T1000 (cell line): ENCODE measurements at regions not wholly inside any gene's neighbourhood (a gene's known extent, or its start where the extent isn't known, plus 50 kb on each side); places are given as distances from the start of the nearest gene placed in this dataset.
"Not testable (repeated sequence)": the region's sequence is repeated elsewhere in the genome, so short reads cannot be mapped to it uniquely, and the experiment has no call there.

Experiments
- DNase-seq: peaks from one replicate; lab custom pipeline; 2025; ENCODE audit warnings: mixed read lengths; lab: John Stamatoyannopoulos, UW

DNA sequence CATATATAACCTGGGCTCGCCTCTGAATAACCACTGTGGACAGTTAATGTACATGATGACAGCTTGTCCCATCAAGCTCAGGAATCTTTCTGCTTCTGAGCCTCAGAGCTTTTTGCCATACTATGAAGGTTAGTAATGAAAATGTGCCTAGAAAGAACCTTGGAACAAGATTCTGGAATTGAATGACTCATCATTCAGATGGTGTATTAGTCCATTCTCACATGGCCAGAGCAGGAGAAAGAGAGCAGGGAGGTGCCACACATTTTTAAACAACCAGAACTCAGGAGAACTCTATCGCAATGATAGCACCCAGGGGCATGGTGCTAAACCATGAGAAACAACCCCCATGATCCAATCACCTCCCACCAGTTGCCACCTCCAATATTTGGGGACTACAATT, 542.1 kb downstream of the PRR16 start:
- DNase-seq: no peak

GRCh38 chr5:121008041-121008440, 543.9 kb downstream of the PRR16 start:
- no peak for DNase-seq

DNA sequence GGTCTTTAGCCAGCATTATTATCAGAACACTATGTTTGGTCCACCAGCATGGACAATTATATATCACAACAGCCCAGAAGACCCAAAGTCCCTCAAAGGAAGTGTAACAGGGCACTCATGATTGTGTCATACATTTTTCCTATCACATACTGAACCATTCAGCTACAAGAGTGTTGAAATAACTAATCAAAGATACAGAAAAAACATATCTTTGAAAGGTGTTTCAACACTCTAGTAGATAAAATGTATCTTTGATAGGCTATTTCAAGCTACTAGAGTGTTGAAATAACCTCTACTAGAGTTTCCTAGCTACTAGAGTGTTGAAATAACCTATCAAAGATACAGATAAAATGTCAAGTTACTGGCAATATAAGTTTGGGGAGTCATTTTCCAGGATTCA, 545.0 kb downstream of the PRR16 start:
- no peak for DNase-seq

DNA sequence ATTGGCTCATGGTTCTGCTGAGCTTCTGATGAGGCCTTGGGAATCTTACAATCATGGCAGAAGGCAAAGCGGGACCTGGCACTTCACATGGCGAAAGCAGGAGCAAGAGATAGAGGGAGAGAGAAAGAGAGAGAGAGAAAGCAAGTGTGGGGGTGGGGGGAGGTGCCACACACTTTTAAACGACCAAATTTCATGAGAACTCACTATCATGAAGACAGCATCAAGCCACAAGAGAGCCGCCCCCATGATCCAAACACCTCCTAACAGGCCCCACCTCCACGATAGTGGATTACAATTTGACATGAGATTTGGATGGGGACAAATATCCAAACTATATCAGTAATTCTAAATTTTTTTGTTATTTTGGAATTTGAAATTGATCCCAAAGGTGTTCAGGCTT, 553.9 kb downstream of the PRR16 start:
- DNase-seq: no peak

DNA sequence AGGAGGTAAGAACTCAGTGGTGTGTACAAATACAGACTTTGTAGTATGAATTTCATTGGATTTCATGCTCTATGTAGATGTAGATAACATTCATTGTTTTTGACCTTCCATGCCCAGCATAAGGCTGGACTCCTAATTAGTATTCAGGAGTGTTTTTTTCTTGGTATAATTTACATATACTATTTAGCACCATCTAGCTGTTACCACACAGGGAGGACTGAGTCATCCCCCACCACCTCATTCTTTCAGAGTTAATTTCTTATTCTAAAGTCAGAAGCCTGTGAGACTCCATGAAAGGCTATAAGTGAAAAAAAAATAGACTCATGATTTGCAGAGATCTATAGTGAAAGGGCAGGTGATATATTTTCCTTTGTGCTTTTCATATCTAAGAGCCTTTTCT, 555.0 kb downstream of the PRR16 start:
- DNase-seq: no peak

DNA sequence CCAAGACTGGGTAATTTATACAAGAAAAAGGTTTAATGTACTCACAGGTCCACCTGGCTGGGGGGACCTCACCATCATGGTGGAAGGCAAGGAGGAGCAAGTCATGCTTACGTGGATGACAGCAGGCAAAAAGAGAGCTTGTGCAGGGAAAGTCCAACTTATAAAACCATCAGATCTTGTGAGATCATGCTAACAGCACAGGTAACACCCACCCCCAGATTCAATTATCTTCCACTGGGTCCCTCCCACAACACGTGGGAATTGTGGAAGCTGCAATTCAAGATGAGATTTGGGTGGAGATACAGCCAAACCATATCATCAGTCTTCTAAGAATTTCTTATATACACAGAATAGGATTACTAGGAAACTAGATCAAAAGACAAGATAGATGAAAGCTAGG, 555.6 kb downstream of the PRR16 start:
- DNase-seq: no peak

DNA sequence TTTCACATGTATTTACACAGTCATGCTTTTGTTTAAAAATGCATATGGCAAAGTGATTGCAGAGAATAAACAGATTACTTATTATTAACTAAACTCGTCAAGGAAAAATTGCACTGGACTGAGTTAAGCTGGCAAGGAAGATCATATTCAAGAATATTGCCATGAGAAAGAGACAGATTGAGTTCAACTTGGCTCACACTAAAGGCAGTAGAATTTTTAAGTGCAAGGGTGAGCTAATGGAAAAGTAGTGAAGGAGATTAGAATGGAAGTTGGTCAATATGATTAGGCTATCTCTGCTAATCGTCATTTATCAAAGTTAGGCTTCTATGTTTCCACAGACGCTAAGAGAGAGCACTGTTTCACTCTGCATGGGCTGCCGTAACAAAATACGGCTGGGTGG, 557.6 kb downstream of the PRR16 start:
- DNase-seq: no peak

- no peak for DNase-seq
Observed at GRCh38 chr5:121024416-121025311, 560.6 kb downstream of the PRR16 start.

DNA sequence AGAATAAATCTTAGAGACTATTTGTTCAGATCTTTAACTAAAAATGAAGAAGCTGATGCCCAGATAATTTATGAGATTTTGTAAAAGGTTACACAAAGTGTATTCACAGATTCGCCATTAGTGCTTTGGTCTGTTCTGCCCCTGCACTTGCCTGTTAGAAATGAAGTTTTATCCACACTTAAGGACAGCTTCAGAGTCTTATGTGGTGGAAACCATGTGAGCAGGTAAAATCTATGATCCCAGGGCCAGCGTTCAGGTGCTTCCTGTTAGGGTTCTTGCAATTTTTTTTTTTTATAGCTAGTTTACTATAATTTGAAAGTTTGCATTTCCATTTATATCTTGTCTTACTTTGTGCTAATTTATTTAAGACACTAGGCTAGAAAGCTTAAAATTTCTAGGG, 561.6 kb downstream of the PRR16 start:
- no peak for DNase-seq

DNA sequence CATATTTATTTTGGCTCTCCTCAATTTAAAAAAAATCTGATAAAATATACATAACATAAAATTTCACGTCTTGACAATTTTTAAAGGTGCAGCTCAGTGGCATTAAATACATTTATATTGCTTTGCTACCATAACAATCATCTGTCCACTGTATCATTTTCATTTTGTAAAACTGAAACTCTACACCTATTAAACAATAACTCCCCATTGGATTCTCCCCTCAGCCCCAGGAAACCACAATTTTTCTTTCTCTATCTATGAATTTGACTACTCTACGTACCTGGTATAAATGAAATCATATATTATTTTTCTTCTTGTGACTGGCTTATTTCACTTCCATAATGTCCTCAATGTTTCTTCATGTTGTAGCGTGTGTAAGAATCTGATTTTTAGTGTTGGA, 563.5 kb downstream of the PRR16 start:
- DNase-seq: no peak

GRCh38 chr5:121029536-121030245, 565.6 kb downstream of the PRR16 start:
- DNase-seq: no peak

GRCh38 chr5:121031491-121031890, 567.4 kb downstream of the PRR16 start:
- no peak for DNase-seq

DNA sequence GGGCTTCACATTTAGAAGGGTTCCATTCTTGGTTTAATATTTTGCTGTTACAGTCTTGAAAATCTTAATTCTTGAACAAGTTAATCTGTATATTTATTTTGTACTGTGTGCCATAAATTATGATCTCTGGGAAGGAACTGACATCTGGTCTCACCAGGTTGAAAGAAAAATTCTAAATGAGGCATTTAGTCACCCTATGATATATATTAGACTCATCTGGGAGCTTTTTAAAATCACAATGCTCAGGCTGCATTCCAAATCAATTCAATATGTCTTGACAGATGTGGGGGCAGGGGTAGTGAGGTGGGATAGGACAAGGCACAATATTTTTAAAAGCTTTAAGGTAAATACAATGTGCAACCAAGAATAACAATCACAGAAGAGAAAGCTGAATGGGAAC, 569.2 kb downstream of the PRR16 start:
- no peak for DNase-seq

GRCh38 chr5:121038438-121038837, 574.3 kb downstream of the PRR16 start:
- DNase-seq: no peak

- no peak for DNase-seq
Observed at GRCh38 chr5:121049971-121050370, 585.9 kb downstream of the PRR16 start.

DNA sequence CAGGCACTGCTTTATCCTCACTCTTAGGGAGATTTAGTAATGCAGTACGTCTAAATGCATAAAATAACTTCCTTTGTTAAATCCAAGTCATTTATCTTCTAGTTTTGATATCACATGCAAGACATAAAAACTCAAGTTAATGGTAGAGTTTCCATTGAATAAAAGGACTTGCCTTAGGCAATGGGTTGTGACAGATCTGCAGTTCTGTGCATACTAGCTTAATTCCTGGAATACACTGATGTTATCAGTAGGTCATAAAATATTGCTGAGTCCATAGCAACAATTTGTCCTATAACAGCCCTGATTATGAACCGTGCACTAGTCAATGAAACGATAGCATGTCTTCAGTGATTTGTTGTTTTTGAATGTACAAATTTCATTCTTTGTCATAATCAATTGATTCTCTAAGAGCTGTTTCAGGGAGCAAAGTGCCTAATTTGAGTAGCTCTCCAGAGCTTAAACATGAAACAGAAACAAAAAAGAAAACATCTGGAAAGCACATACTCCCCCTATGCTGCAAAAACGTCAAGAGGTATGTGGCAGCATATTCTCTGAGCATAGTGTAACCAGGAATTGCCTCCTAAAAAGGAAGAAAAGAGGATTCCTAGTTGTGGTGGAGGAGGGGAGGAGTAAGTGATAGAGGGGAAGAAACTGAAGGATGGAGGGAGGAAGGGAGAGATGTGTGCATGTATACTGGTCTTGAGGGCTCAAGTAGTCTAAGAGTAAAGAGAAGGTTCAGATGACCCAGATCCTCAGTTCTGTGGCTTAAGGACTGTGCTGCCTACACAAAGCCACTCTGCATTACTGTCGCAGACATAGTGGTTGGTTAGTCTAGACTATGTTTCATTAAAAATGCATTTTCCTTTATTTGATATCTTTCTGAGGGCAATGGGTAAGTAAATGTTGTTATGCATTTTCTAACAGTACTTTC, 589.2 kb downstream of the PRR16 start:
- DNase-seq: no peak

GRCh38 chr5:121055586-121055985, 591.5 kb downstream of the PRR16 start:
- no peak for DNase-seq

DNA sequence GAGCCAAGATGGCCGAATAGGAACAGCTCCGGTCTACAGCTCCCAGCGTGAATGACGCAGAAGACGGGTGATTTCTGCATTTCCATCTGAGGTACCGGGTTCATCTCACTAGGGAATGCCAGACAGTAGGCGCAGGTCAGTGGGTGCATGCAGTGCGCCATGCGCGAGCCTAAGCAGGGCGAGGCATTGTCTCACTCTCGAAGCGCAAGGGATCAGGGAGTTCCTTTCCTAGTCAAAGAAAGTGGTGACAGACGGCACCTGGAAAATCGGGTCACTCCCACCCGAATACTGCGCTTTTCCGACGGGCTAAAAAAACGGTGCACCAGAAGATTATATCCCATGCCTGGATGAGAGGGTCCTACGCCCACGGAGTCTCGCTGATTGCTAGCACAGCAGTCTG, 600.1 kb downstream of the PRR16 start:
- DNase-seq: not testable (repeated sequence)

DNA sequence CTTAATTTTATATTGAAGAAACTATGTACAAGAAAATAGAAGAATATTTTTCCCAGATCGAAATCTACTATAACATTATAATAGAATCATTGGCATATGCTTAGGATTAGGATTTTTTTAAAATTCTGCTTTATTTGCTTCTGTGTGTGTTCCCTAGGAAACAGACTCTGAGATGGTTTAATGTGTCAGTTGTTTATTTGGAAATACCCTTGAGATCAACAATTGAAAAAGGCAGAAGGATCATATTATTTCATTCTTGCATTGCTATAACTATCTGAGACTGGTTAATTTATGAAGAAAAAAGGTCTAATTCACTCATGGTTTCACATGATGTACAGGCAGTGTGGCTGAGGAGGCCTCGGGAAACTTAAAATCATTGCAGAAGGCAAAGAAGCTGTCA, 622.6 kb downstream of the PRR16 start:
- DNase-seq: no peak

- no peak for DNase-seq
Observed at GRCh38 chr5:121087560-121087959, 623.5 kb downstream of the PRR16 start.

DNA sequence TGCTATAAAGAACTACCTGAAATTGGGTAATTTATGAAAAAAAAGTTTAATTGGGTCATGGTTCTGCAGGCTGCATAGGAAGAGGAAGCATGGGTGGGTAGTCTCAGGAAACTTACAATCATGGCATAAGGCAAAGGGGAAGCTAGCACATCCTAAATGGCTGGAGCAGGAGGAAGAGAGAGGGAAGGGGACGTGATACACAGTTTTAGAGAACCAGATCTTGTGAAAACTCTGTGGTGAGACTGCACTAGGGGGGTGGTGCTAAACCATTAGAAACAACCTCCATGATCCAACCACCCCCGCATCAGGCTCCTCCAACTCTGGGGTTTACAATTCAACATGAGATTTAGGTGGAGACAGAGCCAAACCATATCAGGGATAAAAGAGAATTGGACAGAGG, 624.2 kb downstream of the PRR16 start:
- no peak for DNase-seq

- DNase-seq: no peak
Observed at GRCh38 chr5:121090822-121091221, 626.7 kb downstream of the PRR16 start.
